NB4 (cell line): ENCODE measurements at regions not wholly inside any gene's neighbourhood (a gene's known extent, or its start where the extent isn't known, plus 50 kb on each side); places are given as distances from the start of the nearest gene placed in this dataset.

Experiments
- DNase-seq: peaks from one replicate; pipeline ENCODE4 v3.0.0; 2010; ENCODE audit warnings: low read depth
- H3K4me3 ChIP-seq: one replicate; pipeline ENCODE4 v1.5.1; 2011; ENCODE audit warnings: mild to moderate bottlenecking, low read depth, low read length, moderate library complexity
- MYC ChIP-seq: IDR thresholded peaks from 2 replicates; pipeline ENCODE4 v1.6.1; 2011; ENCODE audit warnings: low read depth, low read length
- POLR2A ChIP-seq: IDR thresholded peaks from 2 replicates; pipeline ENCODE4 v1.6.1; 2011; ENCODE audit warnings: mild to moderate bottlenecking; ENCODE audit not compliant: insufficient read length; ENCODE audit errors: extremely low read depth
- TF ChIP-seq, protein P1 (sequence below): IDR thresholded peaks from 2 replicates; pipeline ENCODE4 v1.6.1; 2011; ENCODE audit warnings: low read depth, low read length
- TF ChIP-seq, protein P2 (sequence below): IDR thresholded peaks from one replicate; pipeline ENCODE4 v1.5.1; 2012; ENCODE audit warnings: low read depth, low read length

DNA sequence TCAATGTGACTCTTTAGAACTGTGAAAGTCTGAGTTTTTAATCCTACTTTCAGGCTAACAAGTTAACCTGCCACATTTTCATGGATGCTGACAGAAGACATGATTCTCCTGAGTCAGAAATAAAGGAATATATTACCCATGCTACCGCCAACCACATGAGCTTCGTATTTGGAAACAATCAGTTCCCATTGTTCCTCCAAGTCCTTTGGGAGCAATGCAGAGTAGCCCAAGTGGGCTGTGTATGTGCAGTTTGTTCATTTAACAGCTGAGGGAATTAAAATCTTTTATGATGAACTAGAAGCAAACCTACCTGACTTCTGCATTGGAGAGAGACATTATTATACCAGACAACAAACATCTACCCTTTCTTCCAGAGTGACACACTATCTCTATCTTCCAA is 169.3 kb upstream of the BET1 start:
- no peak overlapping the region for H3K4me3 ChIP-seq
- no peak for TF ChIP-seq MYC
- no peak for TF ChIP-seq POLR2A
- TF ChIP-seq, protein P1, sequence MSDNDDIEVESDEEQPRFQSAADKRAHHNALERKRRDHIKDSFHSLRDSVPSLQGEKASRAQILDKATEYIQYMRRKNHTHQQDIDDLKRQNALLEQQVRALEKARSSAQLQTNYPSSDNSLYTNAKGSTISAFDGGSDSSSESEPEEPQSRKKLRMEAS, result no peak
- TF ChIP-seq, protein P2, sequence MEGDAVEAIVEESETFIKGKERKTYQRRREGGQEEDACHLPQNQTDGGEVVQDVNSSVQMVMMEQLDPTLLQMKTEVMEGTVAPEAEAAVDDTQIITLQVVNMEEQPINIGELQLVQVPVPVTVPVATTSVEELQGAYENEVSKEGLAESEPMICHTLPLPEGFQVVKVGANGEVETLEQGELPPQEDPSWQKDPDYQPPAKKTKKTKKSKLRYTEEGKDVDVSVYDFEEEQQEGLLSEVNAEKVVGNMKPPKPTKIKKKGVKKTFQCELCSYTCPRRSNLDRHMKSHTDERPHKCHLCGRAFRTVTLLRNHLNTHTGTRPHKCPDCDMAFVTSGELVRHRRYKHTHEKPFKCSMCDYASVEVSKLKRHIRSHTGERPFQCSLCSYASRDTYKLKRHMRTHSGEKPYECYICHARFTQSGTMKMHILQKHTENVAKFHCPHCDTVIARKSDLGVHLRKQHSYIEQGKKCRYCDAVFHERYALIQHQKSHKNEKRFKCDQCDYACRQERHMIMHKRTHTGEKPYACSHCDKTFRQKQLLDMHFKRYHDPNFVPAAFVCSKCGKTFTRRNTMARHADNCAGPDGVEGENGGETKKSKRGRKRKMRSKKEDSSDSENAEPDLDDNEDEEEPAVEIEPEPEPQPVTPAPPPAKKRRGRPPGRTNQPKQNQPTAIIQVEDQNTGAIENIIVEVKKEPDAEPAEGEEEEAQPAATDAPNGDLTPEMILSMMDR, result no peak
- DNase-seq, result no peak

DNA sequence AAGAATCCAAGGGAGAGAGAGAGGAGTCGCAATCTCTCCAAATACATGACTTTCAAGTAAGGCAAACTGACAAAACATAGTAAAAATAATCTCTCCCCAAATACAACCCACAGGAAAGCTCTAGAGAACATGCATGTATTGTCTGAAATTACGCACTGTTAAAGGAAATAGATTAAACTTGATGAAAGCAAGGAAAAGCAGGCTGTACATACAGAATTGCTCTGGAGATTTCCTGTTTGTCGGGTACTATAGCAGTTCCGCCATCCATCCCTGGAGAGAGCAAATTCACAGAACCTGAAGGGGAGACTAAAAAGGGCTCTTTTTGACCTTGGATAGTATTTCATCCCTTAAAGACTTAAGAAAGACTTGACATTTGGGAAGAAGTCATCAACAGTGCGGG is 170.2 kb upstream of the BET1 start:
- no peak overlapping the region for H3K4me3 ChIP-seq
- TF ChIP-seq, protein P2, result no peak
- TF ChIP-seq MYC, result no peak
- TF ChIP-seq, protein P1, result no peak
- TF ChIP-seq POLR2A, result no peak
- DNase-seq, result no peak

DNA sequence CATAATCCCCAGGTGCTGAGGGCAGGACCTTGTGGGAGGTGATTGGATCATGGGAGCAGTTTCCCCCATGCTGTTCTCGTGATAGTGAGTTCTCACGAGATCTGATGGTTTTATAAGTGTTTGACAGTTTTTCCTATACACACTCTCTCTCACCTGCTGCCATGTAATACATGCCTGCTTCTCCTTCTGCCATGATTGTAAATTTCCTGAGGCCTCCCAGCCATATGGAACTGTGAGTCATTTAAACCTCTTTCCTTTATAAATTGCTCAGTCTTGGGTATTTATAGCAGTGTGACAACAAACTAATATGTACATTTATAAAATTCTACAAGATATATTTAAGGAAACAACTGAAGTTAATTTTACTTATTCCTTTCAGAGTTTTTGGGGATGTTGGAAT is 170.8 kb upstream of the BET1 start:
- H3K4me3 ChIP-seq, result no peak overlapping the region
- no peak for TF ChIP-seq MYC
- TF ChIP-seq, protein P2, result no peak
- no peak for TF ChIP-seq POLR2A
- TF ChIP-seq, protein P1, result no peak
- no peak for DNase-seq

DNA sequence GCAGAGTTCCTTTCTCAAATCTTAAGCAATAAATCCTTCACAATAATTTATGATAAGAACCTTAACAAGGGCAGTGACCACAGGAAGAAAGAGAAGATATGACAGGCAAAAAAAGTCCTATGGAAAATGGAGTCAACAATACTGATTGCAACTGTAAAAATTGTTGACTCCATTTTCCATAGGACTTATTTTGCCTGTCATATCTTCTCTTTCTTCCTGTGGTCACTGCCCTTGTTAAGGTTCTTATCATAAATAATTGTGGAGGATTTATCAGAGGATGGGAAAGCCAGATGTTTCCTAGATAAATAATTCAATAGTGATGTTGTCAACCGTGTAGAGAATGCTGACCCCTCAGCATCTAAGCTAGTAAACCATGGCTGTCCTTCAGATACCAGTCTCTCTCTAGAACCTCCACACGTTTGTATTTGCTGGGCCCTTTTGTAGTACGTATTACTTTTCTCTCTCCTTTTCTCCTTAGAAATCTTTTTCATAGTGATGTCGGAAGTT is 172.6 kb upstream of the BET1 start:
- no peak for DNase-seq
- TF ChIP-seq, protein P2, result no peak
- TF ChIP-seq MYC (no peak), POLR2A (no peak)
- TF ChIP-seq, protein P1, result no peak
- H3K4me3 ChIP-seq, result no peak overlapping the region

DNA sequence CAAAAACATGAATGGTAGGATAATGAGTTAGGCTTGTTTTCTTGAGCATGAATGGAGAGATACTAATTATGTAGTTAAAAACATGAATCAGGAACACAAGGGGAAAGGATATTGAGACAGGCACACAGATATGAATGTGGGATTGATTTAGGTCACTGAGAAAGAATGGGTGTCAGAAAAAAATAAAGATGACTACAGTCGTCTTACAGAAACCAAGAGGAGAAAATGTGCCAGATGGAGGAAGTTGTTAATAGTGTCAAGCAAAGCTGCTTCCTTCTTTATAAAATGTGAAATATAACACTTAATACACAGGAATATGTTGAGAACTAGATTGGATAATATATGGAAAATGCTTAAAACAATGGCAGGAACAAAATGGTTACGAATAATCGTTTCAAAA is 173.3 kb upstream of the BET1 start:
- DNase-seq, result no peak
- no peak overlapping the region for H3K4me3 ChIP-seq
- TF ChIP-seq MYC (no peak), POLR2A (no peak)
- TF ChIP-seq, protein P1, result no peak
- TF ChIP-seq, protein P2, result no peak

DNA sequence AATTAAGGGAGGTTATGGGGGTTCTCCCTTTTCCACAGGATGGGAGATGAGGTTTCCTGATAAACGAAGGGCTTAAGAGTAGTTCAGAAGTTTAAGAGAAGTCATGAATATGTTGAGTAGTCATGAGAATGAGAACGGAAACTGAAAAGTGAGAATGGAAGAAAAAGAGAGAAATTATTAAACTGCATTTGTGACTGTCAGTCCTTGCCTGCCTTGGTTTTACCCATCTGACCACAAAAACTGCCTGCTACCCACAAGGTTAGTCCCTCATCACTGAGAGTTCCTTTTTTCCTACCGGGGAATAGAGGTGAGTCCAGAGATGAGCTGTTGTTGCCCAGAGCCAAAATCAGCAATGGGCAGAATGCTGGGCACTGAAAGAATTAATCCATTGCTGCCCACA is 174.1 kb upstream of the BET1 start:
- TF ChIP-seq MYC, result no peak
- TF ChIP-seq, protein P2, result no peak
- DNase-seq, result no peak
- no peak overlapping the region for H3K4me3 ChIP-seq
